ENCODE measurements at regions not wholly inside any gene's neighbourhood (a gene's known extent, or its start where the extent isn't known, plus 50 kb on each side); places are given as distances from the start of the nearest gene placed in this dataset.

GRCh38 chr1:157419845-157420542 lies 132.3 kb downstream of the FCRL5 start:
- DNase-seq (ENCODE audit: low read depth): no peak
- TF ChIP-seq CTCF (conservative IDR thresholded peaks at IDR 0.05; ENCODE audit: low read depth, low read length): no peak
- H3K4me3 ChIP-seq (ENCODE audit: low read depth, low read length): no peak overlapping the region

- no peak for TF ChIP-seq CTCF (conservative IDR thresholded peaks at IDR 0.05; ENCODE audit: low read depth, low read length)
- DNase-seq (ENCODE audit: low read depth): no peak
- no peak overlapping the region for H3K4me3 ChIP-seq (ENCODE audit: low read depth, low read length)
Observed at GRCh38 chr1:157418659-157419058, 133.7 kb downstream of the FCRL5 start.

- TF ChIP-seq CTCF (conservative IDR thresholded peaks at IDR 0.05; ENCODE audit: low read depth, low read length): no peak
- H3K4me3 ChIP-seq (ENCODE audit: low read depth, low read length): no peak overlapping the region
- DNase-seq (ENCODE audit: low read depth): no peak
Observed at GRCh38 chr1:157418231-157418630, 134.1 kb downstream of the FCRL5 start.

GRCh38 chr1:157415661-157416060 lies 136.7 kb downstream of the FCRL5 start:
- no peak overlapping the region for H3K4me3 ChIP-seq (ENCODE audit: low read depth, low read length)
- no peak for DNase-seq (ENCODE audit: low read depth)
- no peak for TF ChIP-seq CTCF (conservative IDR thresholded peaks at IDR 0.05; ENCODE audit: low read depth, low read length)

GRCh38 chr1:157412308-157412707 lies 140.0 kb downstream of the FCRL5 start:
- TF ChIP-seq CTCF (conservative IDR thresholded peaks at IDR 0.05; ENCODE audit: low read depth, low read length): no peak
- H3K4me3 ChIP-seq (ENCODE audit: low read depth, low read length): no peak overlapping the region
- DNase-seq (ENCODE audit: low read depth): no peak

- no peak for TF ChIP-seq CTCF (conservative IDR thresholded peaks at IDR 0.05; ENCODE audit: low read depth, low read length)
- H3K4me3 ChIP-seq (ENCODE audit: low read depth, low read length): no peak overlapping the region
- DNase-seq (ENCODE audit: low read depth): no peak
Observed at GRCh38 chr1:157411769-157412168, 140.5 kb downstream of the FCRL5 start.

GRCh38 chr1:157411064-157411463 lies 141.3 kb downstream of the FCRL5 start:
- no peak for DNase-seq (ENCODE audit: low read depth)
- TF ChIP-seq CTCF (conservative IDR thresholded peaks at IDR 0.05; ENCODE audit: low read depth, low read length): no peak
- H3K4me3 ChIP-seq (ENCODE audit: low read depth, low read length): no peak overlapping the region

All from choroid plexus epithelial cell (primary cell).